ENCODE measurements at regions not wholly inside any gene's neighbourhood (a gene's known extent, or its start where the extent isn't known, plus 50 kb on each side); places are given as distances from the start of the nearest gene placed in this dataset.

GRCh38 chr12:60684988-60685655 is 1089.3 kb downstream of the SLC16A7 start:
- TF ChIP-seq CTCF (IDR thresholded peaks at IDR 0.05), result no peak
- TF ChIP-seq POLR2AphosphoS5 (IDR thresholded peaks at IDR 0.05), result no peak
- TF ChIP-seq POLR2A (IDR thresholded peaks at IDR 0.05), result no peak
- H3K27me3 ChIP-seq, result no peaks in the 10 kb centered on the region
- H3K27ac ChIP-seq, result no peak overlapping the region
- no peak overlapping the region for H3K4me3 ChIP-seq
- H3K36me3 ChIP-seq, result no peaks in the 10 kb centered on the region
- intact Hi-C loops (cut with DNase I; ENCODE audit: low total_unique reads), result no loop called here
- no peak for DNase-seq (ENCODE audit: low spot score in 2 of 2)
- H3K9me3 ChIP-seq, result peaks cover 4 to 5% of the 10 kb centered on the region in 2 donors
- no peaks in the 10 kb centered on the region for H3K4me1 ChIP-seq

- Histone ChIP-seq H3K4me3 (no peak overlapping the region), H3K27me3 (no peaks in the 10 kb centered on the region), H3K9me3 (peaks cover 6 to 7% of the 10 kb centered on the region in 2 donors), H3K36me3 (no peaks in the 10 kb centered on the region), H3K27ac (no peak overlapping the region), H3K4me1 (no peaks in the 10 kb centered on the region)
- intact Hi-C loops (cut with DNase I; ENCODE audit: low total_unique reads), result no loop called here
- no peak for DNase-seq (ENCODE audit: low spot score in 2 of 2)
- no peak for TF ChIP-seq CTCF (IDR thresholded peaks at IDR 0.05)
- TF ChIP-seq POLR2A (IDR thresholded peaks at IDR 0.05), result no peak
- no peak for TF ChIP-seq POLR2AphosphoS5 (IDR thresholded peaks at IDR 0.05)
Observed at GRCh38 chr12:60689137-60689536, 1093.3 kb downstream of the SLC16A7 start.

DNA sequence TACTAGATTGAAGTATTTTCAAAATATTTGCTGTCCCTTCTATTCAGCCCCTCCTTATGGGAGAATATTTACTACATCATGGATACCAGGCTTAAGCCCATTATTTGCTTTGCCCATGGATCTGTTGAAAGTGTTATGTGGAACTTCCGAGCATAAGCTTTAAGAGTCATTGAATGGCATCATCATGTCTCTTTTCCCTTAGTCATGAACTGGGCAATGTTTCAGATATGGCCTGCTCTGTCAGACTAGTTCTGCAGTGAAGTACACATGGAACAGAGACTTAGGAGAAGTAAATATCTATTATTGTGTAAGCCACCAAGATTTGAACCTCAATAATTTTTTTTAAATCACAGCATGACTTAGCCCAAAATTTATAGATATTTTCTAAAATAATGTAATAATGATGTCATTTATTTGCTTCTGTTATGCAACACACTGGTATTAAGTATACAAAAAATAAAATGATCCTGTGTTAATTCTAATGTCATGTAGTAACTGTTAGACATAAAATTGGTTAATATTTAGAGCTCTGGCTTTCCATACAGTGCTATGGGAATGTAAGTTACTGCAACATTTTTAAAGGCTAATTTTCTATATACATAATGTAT is 1097.3 kb downstream of the SLC16A7 start:
- Histone ChIP-seq H3K36me3 (no peaks in the 10 kb centered on the region), H3K27ac (no peak overlapping the region), H3K4me3 (no peak overlapping the region), H3K27me3 (no peaks in the 10 kb centered on the region), H3K9me3 (peaks cover 6 to 7% of the 10 kb centered on the region in 2 donors), H3K4me1 (no peaks in the 10 kb centered on the region)
- no peak for DNase-seq (ENCODE audit: low spot score in 2 of 2)
- intact Hi-C loops (cut with DNase I; ENCODE audit: low total_unique reads), result no loop called here
- TF ChIP-seq POLR2A (IDR thresholded peaks at IDR 0.05) (no peak), CTCF (IDR thresholded peaks at IDR 0.05) (no peak), POLR2AphosphoS5 (IDR thresholded peaks at IDR 0.05) (no peak)

DNA sequence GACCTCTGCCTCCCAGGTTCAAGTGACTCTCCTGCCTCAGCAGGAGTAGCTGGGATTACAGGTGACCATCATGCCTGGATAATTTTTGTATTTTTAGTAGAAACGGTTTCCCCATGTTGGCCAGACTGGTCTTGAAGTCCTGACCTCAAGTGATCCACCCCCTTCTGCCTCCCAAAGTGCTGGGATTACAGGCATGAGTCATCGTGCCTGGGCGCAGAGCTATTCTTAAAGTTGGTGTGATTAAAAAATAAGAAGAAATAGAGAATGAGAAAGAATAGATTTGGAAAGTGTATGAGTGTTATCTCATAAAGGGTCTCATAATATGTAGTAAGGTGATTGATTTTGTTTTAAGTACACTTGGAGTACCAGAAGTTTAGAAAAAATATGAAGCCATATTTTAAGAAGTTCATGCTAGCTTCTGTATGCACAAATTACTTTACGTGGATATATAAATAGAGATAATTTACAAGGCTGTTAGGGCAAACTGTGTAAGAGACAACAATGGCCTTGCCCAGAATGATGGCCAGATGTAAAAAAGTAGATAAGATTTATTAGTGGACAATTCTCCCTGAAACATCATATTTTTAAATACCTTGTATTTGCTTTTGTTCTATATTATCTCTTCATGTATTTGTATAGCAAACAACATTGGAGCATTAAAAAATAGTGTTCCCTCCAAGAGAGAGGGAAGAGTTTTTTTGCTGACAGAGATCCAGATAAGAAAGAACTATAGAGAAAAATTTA is 1108.5 kb downstream of the SLC16A7 start:
- intact Hi-C loops (cut with DNase I; ENCODE audit: low total_unique reads), result loop anchor here (5.0 kb wide), 1 partner anchor 1432 kb away; no protein-coding TSS in a partner anchor
- H3K9me3 ChIP-seq, result no peaks in the 10 kb centered on the region
- H3K27ac ChIP-seq, result no peak overlapping the region
- no peaks in the 10 kb centered on the region for H3K4me1 ChIP-seq
- no peak for DNase-seq (ENCODE audit: low spot score in 2 of 2)
- H3K27me3 ChIP-seq, result no peaks in the 10 kb centered on the region
- H3K4me3 ChIP-seq, result no peak overlapping the region
- no peaks in the 10 kb centered on the region for H3K36me3 ChIP-seq
- TF ChIP-seq POLR2A (IDR thresholded peaks at IDR 0.05) (no peak), CTCF (IDR thresholded peaks at IDR 0.05) (no peak), POLR2AphosphoS5 (IDR thresholded peaks at IDR 0.05) (no peak)

DNA sequence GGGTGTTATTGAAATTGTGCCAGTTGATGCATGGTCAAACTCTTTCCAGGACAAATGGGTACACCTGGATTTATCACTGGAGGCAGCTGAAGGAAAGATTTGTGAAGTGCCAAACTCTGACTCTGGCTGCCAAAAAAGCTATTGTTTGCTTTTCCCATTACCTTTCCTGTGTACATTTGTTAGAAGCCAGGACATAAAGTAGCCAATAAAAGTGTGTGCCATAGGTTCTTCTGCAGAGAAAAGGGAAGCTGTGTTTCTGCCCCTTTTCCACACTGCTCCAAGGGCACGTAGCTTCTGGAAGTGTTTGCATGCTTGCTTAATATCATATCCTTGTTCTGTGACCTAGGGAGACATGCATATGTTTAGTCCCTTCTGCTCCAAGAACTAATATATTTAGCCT is 1114.4 kb downstream of the SLC16A7 start:
- TF ChIP-seq POLR2A (IDR thresholded peaks at IDR 0.05) (no peak), CTCF (IDR thresholded peaks at IDR 0.05) (no peak), POLR2AphosphoS5 (IDR thresholded peaks at IDR 0.05) (no peak)
- no peak for DNase-seq (ENCODE audit: low spot score in 2 of 2)
- Histone ChIP-seq H3K27me3 (no peaks in the 10 kb centered on the region), H3K4me3 (no peak overlapping the region), H3K9me3 (no peaks in the 10 kb centered on the region), H3K36me3 (no peaks in the 10 kb centered on the region), H3K27ac (no peak overlapping the region), H3K4me1 (no peaks in the 10 kb centered on the region)
- intact Hi-C loops (cut with DNase I; ENCODE audit: low total_unique reads), result loop anchor here (5.0 kb wide), 1 partner anchor 728 kb away; no protein-coding TSS in a partner anchor

All from breast epithelium (tissue), 4 donors.